SK-N-SH (cell line): ENCODE measurements at regions not wholly inside any gene's neighbourhood (a gene's known extent, or its start where the extent isn't known, plus 50 kb on each side); places are given as distances from the start of the nearest gene placed in this dataset.

Experiments used
- CTCF ChIA-PET: fragments of 300-600, 350-600 bp; formaldehyde crosslinking; extraction: SDS; loops from one replicate; lab custom pipeline; 2021; lab: Yijun Ruan, JAX
- POLR2A ChIA-PET: fragments of 350-600 bp; sonication (Branson Sonifier 250); formaldehyde crosslinking; extraction: SDS; loops from one replicate; lab custom pipeline; 2020; ENCODE audit warnings: antibody characterized with exemption, inconsistent platforms; lab: Yijun Ruan, JAX
- DNase-seq: peaks from one replicate; pipeline ENCODE4 v3.0.0; 2012
- H2AFZ ChIP-seq: fragments of 200-600 bp; sonication (generic); 2 replicates; pipeline ENCODE4 v1.8.1; 2016; ENCODE audit warnings: antibody characterized with exemption, mild to moderate bottlenecking, low read depth
- H3F3A ChIP-seq: fragments of 200-600 bp; sonication (generic); replicated peaks from 2 replicates; pipeline ENCODE3; 2016; ENCODE audit warnings: antibody characterized with exemption, mild to moderate bottlenecking; ENCODE audit not compliant: insufficient read depth
- H3K27ac ChIP-seq, 2 experiments: fragments of 200-500 bp in 1 of 2; fragments of 200-600 bp in 1 of 2; sonication (Bioruptor generic) in 1 of 2; sonication (generic), shearing (Covaris generic) in 1 of 2; 2 replicates each; pipeline versions ENCODE4 v1.5.1 to v1.6.1; 2014 to 2016; ENCODE audit warnings: low read depth in 2 of 2, inconsistent platforms in 1 of 2, low read length in 1 of 2, mild to moderate bottlenecking in 1 of 2, mixed read lengths in 1 of 2
- H3K27me3 ChIP-seq: fragments of 200-600 bp; sonication (generic), shearing (Covaris generic); 2 replicates; pipeline ENCODE4 v1.6.1; 2016; ENCODE audit warnings: mixed run types; ENCODE audit not compliant: insufficient read depth
- H3K36me3 ChIP-seq, 2 experiments: fragments of 200-500 bp in 1 of 2; fragments of 200-600 bp in 1 of 2; sonication (Bioruptor generic) in 1 of 2; sonication (generic) in 1 of 2; replicated peaks in 1 of 2; 2 replicates each; pipeline versions ENCODE3 to v1.5.1; 2014 to 2016; ENCODE audit warnings: low read length in 1 of 2, mild to moderate bottlenecking in 1 of 2; ENCODE audit not compliant: insufficient read depth in 2 of 2, control insufficient read depth in 1 of 2
- H3K4me1 ChIP-seq, 2 experiments: fragments of 200-500 bp in 1 of 2; fragments of 200-600 bp in 1 of 2; sonication (Bioruptor generic) in 1 of 2; sonication (generic), shearing (Covaris generic) in 1 of 2; 2 replicates each; pipeline versions ENCODE4 v1.5.1 to v1.6.1; 2014 to 2016; ENCODE audit warnings: low read depth in 1 of 2, low read length in 1 of 2, mixed run types in 1 of 2; ENCODE audit not compliant: insufficient read depth in 2 of 2, control insufficient read depth in 1 of 2
- H3K4me2 ChIP-seq: fragments of 200-600 bp; sonication (generic), shearing (Covaris generic); 2 replicates; pipeline ENCODE4 v1.6.1; 2017; ENCODE audit warnings: mixed run types
- H3K4me3 ChIP-seq, 2 experiments: fragments of 200-500 bp in 1 of 2; fragments of 200-600 bp in 1 of 2; sonication (Bioruptor generic) in 1 of 2; sonication (generic), shearing (Covaris generic) in 1 of 2; 2 replicates each; pipeline versions ENCODE4 v1.5.1 to v1.8.1; 2014 to 2016; ENCODE audit warnings: low read depth in 2 of 2, inconsistent platforms in 1 of 2, low read length in 1 of 2, mild to moderate bottlenecking in 1 of 2, mixed read lengths in 1 of 2, moderate library complexity in 1 of 2
- H3K79me2 ChIP-seq: fragments of 200-600 bp; sonication (generic); 2 replicates; pipeline ENCODE4 v1.8.1; 2017; ENCODE audit warnings: mild to moderate bottlenecking; ENCODE audit not compliant: insufficient read depth
- H3K9ac ChIP-seq: fragments of 200-600 bp; sonication (generic); 2 replicates; pipeline ENCODE4 v1.6.1; 2017; ENCODE audit warnings: mixed run types
- H3K9me2 ChIP-seq: fragments of 200-600 bp; sonication (generic); 2 replicates; pipeline ENCODE4 v1.6.1; 2017; ENCODE audit warnings: mixed run types
- H3K9me3 ChIP-seq: fragments of 200-600 bp; sonication (generic); 2 replicates; pipeline ENCODE4 v1.6.1; 2017; ENCODE audit warnings: mixed run types, mild to moderate bottlenecking, moderate library complexity
- H4K20me1 ChIP-seq: fragments of 200-600 bp; sonication (generic); 2 replicates; pipeline ENCODE4 v1.6.1; 2017; ENCODE audit warnings: mild to moderate bottlenecking, mixed run types; ENCODE audit not compliant: insufficient read depth
- CHD2 ChIP-seq: fragments of 150-350 bp; IDR thresholded peaks from 2 replicates; pipeline ENCODE4 v1.6.1; 2018; ENCODE audit warnings: low read length; ENCODE audit not compliant: partially characterized antibody
- ELF1 ChIP-seq: IDR thresholded peaks from 2 replicates; pipeline ENCODE4 v1.4.0; 2012
- EP300 ChIP-seq, 2 experiments: IDR thresholded peaks; 2 replicates each; pipeline versions ENCODE4 v1.4.0 to v1.6.1; 2012; ENCODE audit warnings: borderline replicate concordance in 1 of 2, low read depth in 1 of 2, low read length in 1 of 2
- FOSL2 ChIP-seq: IDR thresholded peaks from 2 replicates; pipeline ENCODE4 v1.4.0; 2012; ENCODE audit warnings: low read depth, mild to moderate bottlenecking, moderate library complexity, borderline replicate concordance
- FOXJ3 ChIP-seq: sonication (generic); formaldehyde crosslinking; IDR thresholded peaks from 2 replicates; pipeline ENCODE4 v1.5.1; 2020; ENCODE audit warnings: mild to moderate bottlenecking, missing genetic modification reagents
- FOXM1 ChIP-seq: IDR thresholded peaks from 2 replicates; pipeline ENCODE4 v1.4.0; 2012; ENCODE audit warnings: low read depth, mild to moderate bottlenecking
- JUND ChIP-seq: IDR thresholded peaks from 2 replicates; pipeline ENCODE4 v1.4.0; 2012
- MEF2A ChIP-seq: IDR thresholded peaks from 2 replicates; pipeline ENCODE4 v1.4.0; 2012; ENCODE audit warnings: low read depth, borderline replicate concordance
- MXI1 ChIP-seq: IDR thresholded peaks from 2 replicates; pipeline ENCODE4 v1.6.1; 2012; ENCODE audit warnings: mild to moderate bottlenecking, low read depth, low read length, improper control_type of control experiment
- NFIC ChIP-seq: IDR thresholded peaks from 2 replicates; pipeline ENCODE4 v1.4.0; 2012; ENCODE audit warnings: borderline replicate concordance
- RCOR1 ChIP-seq: fragments of 150-350 bp; IDR thresholded peaks from 2 replicates; pipeline ENCODE4 v1.6.1; 2017; ENCODE audit warnings: antibody characterized with exemption, low read length
- TAF1 ChIP-seq: IDR thresholded peaks from 2 replicates; pipeline ENCODE4 v1.6.1; 2012; ENCODE audit warnings: low read depth, mild to moderate bottlenecking, low read length, moderate library complexity, borderline replicate concordance
- TEAD4 ChIP-seq: IDR thresholded peaks from 2 replicates; pipeline ENCODE4 v1.4.0; 2012; ENCODE audit warnings: mild to moderate bottlenecking, borderline replicate concordance; ENCODE audit not compliant: insufficient read depth
- USF2 ChIP-seq: fragments of 150-350 bp; IDR thresholded peaks from 2 replicates; pipeline ENCODE4 v1.6.1; 2017; ENCODE audit warnings: antibody characterized with exemption, low read length, low read depth, borderline replicate concordance
- WGBS: methylation state at CpG from one replicate; pipeline ENCODE4 v1.1.6; 2017; ENCODE audit warnings: low lambda C conversion rate; 5-methylcytosine and 5-hydroxymethylcytosine counted together

- Histone ChIP-seq H2AFZ (no peak overlapping the region), H3F3A (no peaks in the 10 kb centered on the region), H3K4me2 (no peak overlapping the region), H4K20me1 (no peaks in the 10 kb centered on the region), H3K27ac (no peak overlapping the region), H3K79me2 (no peaks in the 10 kb centered on the region), H3K9me3 (no peaks in the 10 kb centered on the region), H3K36me3 (no peaks in the 10 kb centered on the region), H3K9ac (no peak overlapping the region), H3K9me2 (no peaks in the 10 kb centered on the region), H3K4me1 (peaks cover 0 to 8% of the 10 kb centered on the region in 2 experiments; a peak in 1 of 4 replicates), H3K4me3 (no peak overlapping the region), H3K27me3 (no peaks in the 10 kb centered on the region)
- ChIA-PET POLR2A (no interaction called here), CTCF (interaction anchor here (0.7 to 3.9 kb wide), 5 partner anchors 11 to 990 kb away, joined by 3 to 19 read pairs (median 3); no protein-coding TSS in a partner anchor)
- TF ChIP-seq FOXJ3 (CRISPR knock-in tag): no peak
- no peak for TF ChIP-seq ELF1
- no peak for DNase-seq
- 37% methylated on average over 5 of the region's 6 CpGs for WGBS
These were observed 346.3 kb downstream of the NPHP4 start for GRCh38 chr1:5645929-5646328.

GRCh38 chr1:5645135-5645399, 347.2 kb downstream of the NPHP4 start:
- Histone ChIP-seq H3K4me3 (no peak overlapping the region), H3K36me3 (no peaks in the 10 kb centered on the region), H3K27ac (no peak overlapping the region), H3K9ac (no peak overlapping the region), H3F3A (no peaks in the 10 kb centered on the region), H3K4me1 (peaks cover 0 to 4% of the 10 kb centered on the region in 2 experiments; a peak in 1 of 4 replicates), H3K79me2 (no peaks in the 10 kb centered on the region), H3K9me2 (no peaks in the 10 kb centered on the region), H3K9me3 (no peaks in the 10 kb centered on the region), H3K4me2 (no peak overlapping the region), H4K20me1 (no peaks in the 10 kb centered on the region), H3K27me3 (no peaks in the 10 kb centered on the region), H2AFZ (no peak overlapping the region)
- ChIA-PET CTCF (interaction anchor here (1.4 to 2.5 kb wide), 2 partner anchors 101 to 989 kb away, joined by 3 to 9 read pairs; no protein-coding TSS in a partner anchor), POLR2A (interaction anchor here (0.7 kb wide), 1 partner anchor 24 kb away, joined by 3 read pairs; no protein-coding TSS in a partner anchor)
- DNase-seq: no peak
- no peak for TF ChIP-seq EP300 (IDR thresholded peaks at IDR 0.05; ENCODE audit: borderline replicate concordance in 1 of 2, low read depth in 1 of 2, low read length in 1 of 2)
- TF ChIP-seq FOSL2: no peak
- no peak for TF ChIP-seq TEAD4
- no peak for TF ChIP-seq CHD2
- TF ChIP-seq FOXM1: no peak
- no peak for TF ChIP-seq TAF1
- TF ChIP-seq NFIC: no peak
- no peak for TF ChIP-seq MXI1
- TF ChIP-seq RCOR1: no peak
- TF ChIP-seq USF2: no peak
- no peak for TF ChIP-seq MEF2A
- TF ChIP-seq JUND: no peak
- WGBS: 43% methylated on average over 4 of the region's 5 CpGs
